Mesothelial cell of epicardium (in vitro differentiated cells): ENCODE measurements at regions not wholly inside any gene's neighbourhood (a gene's known extent, or its start where the extent isn't known, plus 50 kb on each side); places are given as distances from the start of the nearest gene placed in this dataset.

ENCODE experiments used
- DNase-seq, 2 experiments: peaks; one replicate each; pipeline ENCODE4 v3.0.0; 2021; ENCODE audit warnings: low spot score in 2 of 2; ENCODE audit not compliant: unreplicated experiment in 2 of 2
- H3K27ac Mint-ChIP-seq: 2 replicates; pipeline ENCODE4 v1.8.0; 2021; ENCODE audit warnings: mixed read lengths
- H3K27me3 Mint-ChIP-seq: 2 replicates; pipeline ENCODE4 v1.8.0; 2021; ENCODE audit warnings: low read depth, mixed read lengths
- H3K36me3 Mint-ChIP-seq: 2 replicates; pipeline ENCODE4 v1.8.0; 2021; ENCODE audit warnings: mixed read lengths
- H3K4me1 Mint-ChIP-seq: 2 replicates; pipeline ENCODE4 v1.8.0; 2021; ENCODE audit warnings: mixed read lengths
- H3K4me3 Mint-ChIP-seq: 2 replicates; pipeline ENCODE4 v1.8.0; 2021; ENCODE audit warnings: mild to moderate bottlenecking, moderate library complexity, mixed read lengths
- H3K9me3 Mint-ChIP-seq: 2 replicates; pipeline ENCODE4 v1.8.0; 2021; ENCODE audit warnings: mixed read lengths
- CTCF ChIP-seq: fragments of 200-600 bp; sonication (generic); IDR thresholded peaks from one replicate; pipeline ENCODE4 v1.5.0; 2021; ENCODE audit warnings: antibody characterized with exemption; ENCODE audit not compliant: unreplicated experiment

DNA sequence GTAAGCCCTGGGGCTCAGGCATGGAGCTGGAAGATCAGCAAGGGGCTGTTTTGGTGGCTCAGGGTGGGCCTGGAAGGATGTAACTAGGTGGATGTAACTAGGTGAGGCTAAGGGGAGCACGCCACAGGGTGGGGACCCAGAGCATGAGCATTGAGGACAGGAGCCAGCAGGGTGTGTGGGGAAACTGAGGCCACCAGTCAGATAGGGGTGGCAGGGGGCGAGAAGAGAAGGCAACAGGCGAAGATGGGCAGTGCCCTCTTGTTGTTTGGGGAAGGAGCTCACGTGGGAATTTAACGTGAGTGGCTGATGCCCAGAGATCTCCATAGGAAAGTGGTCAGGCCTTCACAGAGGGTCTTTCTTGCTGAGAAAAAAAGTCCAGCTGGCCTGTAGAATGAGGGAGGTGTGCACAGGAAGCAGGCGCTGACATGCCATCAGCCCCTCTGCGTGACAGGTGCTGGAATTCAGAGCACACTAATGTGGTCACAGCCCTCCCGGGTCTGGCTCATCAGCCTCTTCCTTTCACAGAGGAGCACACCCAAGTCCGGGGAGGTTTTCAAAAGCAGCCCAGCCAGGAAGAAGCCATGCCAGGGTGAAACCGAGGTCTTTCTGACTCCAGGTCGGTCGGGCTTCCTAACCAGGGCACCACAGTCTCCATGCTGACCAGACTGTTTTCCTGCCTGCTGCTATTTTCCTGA, 54.6 kb upstream of the PAX6 start:
- Mint-ChIP-seq H3K27me3 (peaks cover 31% of the 10 kb centered on the region), H3K27ac (no peak overlapping the region), H3K9me3 (peaks cover 7% of the 10 kb centered on the region), H3K4me3 (no peak overlapping the region), H3K36me3 (no peaks in the 10 kb centered on the region), H3K4me1 (peaks cover 1% of the 10 kb centered on the region)
- no peak for DNase-seq
- no peak for TF ChIP-seq CTCF

- DNase-seq: no peak
- Mint-ChIP-seq H3K4me1 (no peaks in the 10 kb centered on the region), H3K36me3 (no peaks in the 10 kb centered on the region), H3K27me3 (peaks cover 42% of the 10 kb centered on the region), H3K4me3 (no peak overlapping the region), H3K27ac (no peak overlapping the region), H3K9me3 (peaks cover 7% of the 10 kb centered on the region)
- no peak for TF ChIP-seq CTCF
Measured at GRCh38 chr11:31863170-31863832, 52.2 kb upstream of the PAX6 start.

- TF ChIP-seq CTCF: no peak
- Mint-ChIP-seq H3K9me3 (peaks cover 7% of the 10 kb centered on the region), H3K4me1 (no peaks in the 10 kb centered on the region), H3K4me3 (no peak overlapping the region), H3K27me3 (peaks cover 57% of the 10 kb centered on the region), H3K36me3 (no peaks in the 10 kb centered on the region), H3K27ac (no peak overlapping the region)
- no peak for DNase-seq
Measured at GRCh38 chr11:31861011-31861410, 49.9 kb upstream of the PAX6 start.
